ENCODE measurements at regions not wholly inside any gene's neighbourhood (a gene's known extent, or its start where the extent isn't known, plus 50 kb on each side); places are given as distances from the start of the nearest gene placed in this dataset.
"Not testable (repeated sequence)": the region's sequence is repeated elsewhere in the genome, so short reads cannot be mapped to it uniquely, and the experiment has no call there.

- not testable (repeated sequence) for TF ChIP-seq MZF1 (tag by site-specific recombination; IDR thresholded peaks at IDR 0.05; ENCODE audit: borderline replicate concordance); ZNF747 (tag by site-specific recombination; IDR thresholded peaks at IDR 0.05); CTCF (tag by site-specific recombination; IDR thresholded peaks at IDR 0.05); MYNN (tag by site-specific recombination; IDR thresholded peaks at IDR 0.05; ENCODE audit: borderline replicate concordance); REST (tag by site-specific recombination; IDR thresholded peaks at IDR 0.05); SETDB1 (IDR thresholded peaks at IDR 0.05; ENCODE audit: insufficient read length, low read length); ZNF138 (tag by site-specific recombination; IDR thresholded peaks at IDR 0.05; ENCODE audit: borderline replicate concordance); ZNF114 (tag by site-specific recombination; IDR thresholded peaks at IDR 0.05); ZNF184 (tag by site-specific recombination; IDR thresholded peaks at IDR 0.05); ZNF133 (tag by site-specific recombination; IDR thresholded peaks at IDR 0.05); ZNF169 (tag by site-specific recombination; IDR thresholded peaks at IDR 0.05); ZSCAN16 (tag by site-specific recombination; IDR thresholded peaks at IDR 0.05); ZNF639 (tag by site-specific recombination; IDR thresholded peaks at IDR 0.05); SP3 (tag by site-specific recombination; IDR thresholded peaks at IDR 0.05)
These were observed 1370.0 kb downstream of the CDH12 start for GRCh38 chr5:21482983-21483650.
